ENCODE measurements at regions not wholly inside any gene's neighbourhood (a gene's known extent, or its start where the extent isn't known, plus 50 kb on each side); places are given as distances from the start of the nearest gene placed in this dataset.

DNA sequence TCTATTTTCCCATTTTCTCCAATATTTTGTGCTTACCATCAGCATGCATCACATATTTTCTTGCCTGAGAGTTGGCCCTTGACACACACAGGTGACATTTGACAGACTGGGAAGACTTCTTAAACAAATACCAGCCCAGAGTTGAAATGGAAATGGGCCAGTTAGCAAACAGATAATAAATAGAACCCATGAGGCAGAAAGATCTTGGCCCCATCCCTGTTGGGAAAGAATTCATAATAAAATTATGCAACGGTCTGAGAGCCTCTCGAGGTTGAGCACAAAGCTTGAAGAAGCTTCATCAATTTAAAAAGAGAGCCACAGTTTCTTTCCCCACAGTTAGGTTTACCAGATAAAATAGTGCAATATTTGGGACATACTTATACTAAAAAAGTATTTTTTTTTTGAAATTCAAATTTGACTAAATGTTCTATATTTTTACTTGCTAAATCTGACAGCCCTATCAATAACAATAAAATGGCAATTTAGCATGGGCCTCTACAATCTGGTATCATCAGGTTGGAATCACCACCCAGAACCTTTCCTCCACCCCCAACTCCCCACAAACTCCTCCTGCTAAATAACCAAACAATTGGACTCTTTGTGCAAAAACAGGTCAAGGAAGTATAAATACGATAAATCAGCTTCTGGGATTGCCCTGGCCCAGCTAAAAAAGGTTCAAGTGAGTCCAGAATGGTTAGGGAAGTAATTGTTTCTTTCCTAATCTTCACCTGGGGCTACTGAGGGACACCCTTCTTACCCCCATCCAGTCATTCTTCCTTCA, 129.8 kb downstream of the CD164 start:
- TF ChIP-seq, protein P1, sequence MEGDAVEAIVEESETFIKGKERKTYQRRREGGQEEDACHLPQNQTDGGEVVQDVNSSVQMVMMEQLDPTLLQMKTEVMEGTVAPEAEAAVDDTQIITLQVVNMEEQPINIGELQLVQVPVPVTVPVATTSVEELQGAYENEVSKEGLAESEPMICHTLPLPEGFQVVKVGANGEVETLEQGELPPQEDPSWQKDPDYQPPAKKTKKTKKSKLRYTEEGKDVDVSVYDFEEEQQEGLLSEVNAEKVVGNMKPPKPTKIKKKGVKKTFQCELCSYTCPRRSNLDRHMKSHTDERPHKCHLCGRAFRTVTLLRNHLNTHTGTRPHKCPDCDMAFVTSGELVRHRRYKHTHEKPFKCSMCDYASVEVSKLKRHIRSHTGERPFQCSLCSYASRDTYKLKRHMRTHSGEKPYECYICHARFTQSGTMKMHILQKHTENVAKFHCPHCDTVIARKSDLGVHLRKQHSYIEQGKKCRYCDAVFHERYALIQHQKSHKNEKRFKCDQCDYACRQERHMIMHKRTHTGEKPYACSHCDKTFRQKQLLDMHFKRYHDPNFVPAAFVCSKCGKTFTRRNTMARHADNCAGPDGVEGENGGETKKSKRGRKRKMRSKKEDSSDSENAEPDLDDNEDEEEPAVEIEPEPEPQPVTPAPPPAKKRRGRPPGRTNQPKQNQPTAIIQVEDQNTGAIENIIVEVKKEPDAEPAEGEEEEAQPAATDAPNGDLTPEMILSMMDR (conservative IDR thresholded peaks at IDR 0.05; ENCODE audit: low read depth in 2 of 2) = no peak
- TF ChIP-seq ZNF114 (CRISPR knock-in tag; IDR thresholded peaks at IDR 0.05) = no peak
- TF ChIP-seq CREB1 (CRISPR knock-in tag; IDR thresholded peaks at IDR 0.05; ENCODE audit: low read depth) = no peak
- no peak for TF ChIP-seq POLR2AphosphoS5 (IDR thresholded peaks at IDR 0.05; ENCODE audit: low read depth)
- TF ChIP-seq EZH2phosphoT487 (IDR thresholded peaks at IDR 0.05; ENCODE audit: unreplicated experiment) = no peak
